GM12878 (cell line): ENCODE measurements at regions not wholly inside any gene's neighbourhood (a gene's known extent, or its start where the extent isn't known, plus 50 kb on each side); places are given as distances from the start of the nearest gene placed in this dataset.

Source experiments
- ATF2 ChIP-seq: IDR thresholded peaks from 2 replicates; pipeline ENCODE4 v1.6.1; 2012; ENCODE audit warnings: low read length, inconsistent platforms
- BCL11A ChIP-seq: IDR thresholded peaks from 2 replicates; pipeline ENCODE4 v1.6.1; 2011; ENCODE audit warnings: low read depth, low read length
- CTCF ChIP-seq, 3 experiments: IDR thresholded peaks in 2 of 3; conservative IDR thresholded peaks in 1 of 3; 2 replicates each; pipeline ENCODE4 v1.5.1; 2011; ENCODE audit warnings: low read depth in 3 of 3, low read length in 3 of 3, mild to moderate bottlenecking in 3 of 3, control low read depth in 2 of 3, moderate library complexity in 2 of 3, inconsistent platforms in 1 of 3, mixed read lengths in 1 of 3; ENCODE audit not compliant: control insufficient read depth in 2 of 3, insufficient read depth in 1 of 3; ENCODE audit errors: extremely low read depth in 1 of 3
- PBX3 ChIP-seq: IDR thresholded peaks from 2 replicates; pipeline ENCODE4 v1.6.1; 2011; ENCODE audit warnings: mild to moderate bottlenecking, low read depth, low read length, moderate library complexity; ENCODE audit not compliant: insufficient replicate concordance
- ZNF207 ChIP-seq: fragments of 450-650 bp; IDR thresholded peaks from 2 replicates; pipeline ENCODE4 v1.6.1; 2014; ENCODE audit warnings: antibody characterized with exemption, mild to moderate bottlenecking, borderline replicate concordance

GRCh38 chr7:116621649-116622048 is 50.3 kb upstream of the MET start:
- TF ChIP-seq CTCF (IDR thresholded peaks at IDR 0.05 in 2 of 3, conservative IDR thresholded peaks at IDR 0.05 in 1 of 3; ENCODE audit: control insufficient read depth in 2 of 3, extremely low read depth in 1 of 3, insufficient read depth in 1 of 3, low read depth in 3 of 3, low read length in 3 of 3) (no peak), PBX3 (no peak), BCL11A (no peak), ZNF207 (no peak), ATF2 (no peak)
